Epithelial cell of proximal tubule (primary cell): ENCODE measurements at regions not wholly inside any gene's neighbourhood (a gene's known extent, or its start where the extent isn't known, plus 50 kb on each side); places are given as distances from the start of the nearest gene placed in this dataset.

Experiments used
- DNase-seq: peaks from one replicate; pipeline ENCODE4 v3.0.0-alpha.2; 2011; ENCODE audit warnings: low read depth
- H3K4me3 ChIP-seq: 2 replicates; pipeline ENCODE4 v1.5.1; 2011; ENCODE audit warnings: low read depth, mild to moderate bottlenecking, low read length
- TF ChIP-seq, protein P1 (sequence below): conservative IDR thresholded peaks from 2 replicates; pipeline ENCODE4 v1.5.1; 2012; ENCODE audit warnings: low read depth, mild to moderate bottlenecking, low read length

DNA sequence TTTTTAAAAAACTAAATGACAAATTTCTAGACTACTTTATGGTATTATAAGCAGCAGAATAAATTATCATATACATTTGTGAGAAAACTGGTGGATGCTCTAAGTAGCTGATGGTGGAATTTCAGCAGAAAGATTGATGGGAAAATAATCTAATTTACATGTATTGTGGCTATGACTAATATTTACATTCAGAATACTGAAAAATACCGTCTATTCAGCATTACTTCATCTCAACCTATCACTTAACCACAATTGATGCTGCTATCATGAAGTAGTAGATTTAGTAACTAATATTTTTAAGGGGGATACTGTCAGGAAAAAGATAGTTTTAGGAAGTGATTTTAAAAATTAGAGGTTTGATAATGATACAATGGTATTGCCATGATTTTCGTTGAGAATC lies 137.9 kb downstream of the IFI44 start:
- TF ChIP-seq, protein P1, sequence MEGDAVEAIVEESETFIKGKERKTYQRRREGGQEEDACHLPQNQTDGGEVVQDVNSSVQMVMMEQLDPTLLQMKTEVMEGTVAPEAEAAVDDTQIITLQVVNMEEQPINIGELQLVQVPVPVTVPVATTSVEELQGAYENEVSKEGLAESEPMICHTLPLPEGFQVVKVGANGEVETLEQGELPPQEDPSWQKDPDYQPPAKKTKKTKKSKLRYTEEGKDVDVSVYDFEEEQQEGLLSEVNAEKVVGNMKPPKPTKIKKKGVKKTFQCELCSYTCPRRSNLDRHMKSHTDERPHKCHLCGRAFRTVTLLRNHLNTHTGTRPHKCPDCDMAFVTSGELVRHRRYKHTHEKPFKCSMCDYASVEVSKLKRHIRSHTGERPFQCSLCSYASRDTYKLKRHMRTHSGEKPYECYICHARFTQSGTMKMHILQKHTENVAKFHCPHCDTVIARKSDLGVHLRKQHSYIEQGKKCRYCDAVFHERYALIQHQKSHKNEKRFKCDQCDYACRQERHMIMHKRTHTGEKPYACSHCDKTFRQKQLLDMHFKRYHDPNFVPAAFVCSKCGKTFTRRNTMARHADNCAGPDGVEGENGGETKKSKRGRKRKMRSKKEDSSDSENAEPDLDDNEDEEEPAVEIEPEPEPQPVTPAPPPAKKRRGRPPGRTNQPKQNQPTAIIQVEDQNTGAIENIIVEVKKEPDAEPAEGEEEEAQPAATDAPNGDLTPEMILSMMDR: no peak
- H3K4me3 ChIP-seq: no peak overlapping the region
- no peak for DNase-seq

GRCh38 chr1:78790174-78790573 lies 140.5 kb downstream of the IFI44 start:
- no peak overlapping the region for H3K4me3 ChIP-seq
- TF ChIP-seq, protein P1: no peak
- no peak for DNase-seq

- no peak overlapping the region for H3K4me3 ChIP-seq
- no peak for DNase-seq
- TF ChIP-seq, protein P1: no peak
Measured at GRCh38 chr1:78792756-78793155, 143.1 kb downstream of the IFI44 start.

- TF ChIP-seq, protein P1: no peak
- H3K4me3 ChIP-seq: no peak overlapping the region
- peak; percentile 12 for DNase-seq
Measured at GRCh38 chr1:78797108-78797781, 147.6 kb downstream of the IFI44 start.

DNA sequence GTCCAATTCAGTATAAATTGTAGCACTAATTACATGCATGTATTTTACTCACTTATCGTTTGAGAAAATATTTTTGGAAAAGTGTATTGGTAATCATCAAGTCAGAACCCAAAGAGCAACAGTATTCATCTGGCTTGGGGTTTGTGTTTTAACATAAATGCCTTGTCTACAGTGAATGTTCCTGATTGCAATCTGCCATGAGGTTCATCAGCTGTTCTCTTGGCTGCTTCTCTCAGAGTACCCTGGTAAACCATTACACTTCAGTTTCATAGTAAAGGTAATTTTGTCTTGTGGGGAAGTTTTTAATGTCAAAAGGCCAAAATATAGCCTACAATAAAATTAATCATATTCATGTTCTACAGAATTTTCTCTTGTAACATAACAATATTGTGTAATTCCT lies 150.3 kb downstream of the IFI44 start:
- TF ChIP-seq, protein P1: no peak
- no peak overlapping the region for H3K4me3 ChIP-seq
- DNase-seq: no peak

- TF ChIP-seq, protein P1: no peak
- DNase-seq: no peak
- no peak overlapping the region for H3K4me3 ChIP-seq
Measured at GRCh38 chr1:78814176-78814575, 164.5 kb downstream of the IFI44 start.

- no peak overlapping the region for H3K4me3 ChIP-seq
- no peak for DNase-seq
- TF ChIP-seq, protein P1: no peak
Measured at GRCh38 chr1:78825561-78825960, 175.9 kb downstream of the IFI44 start.
